HG03575 (cell line): ENCODE measurements at regions not wholly inside any gene's neighbourhood (a gene's known extent, or its start where the extent isn't known, plus 50 kb on each side); places are given as distances from the start of the nearest gene placed in this dataset.

Experiments
- ATAC-seq: cut with Tn5 transposase; IDR thresholded peaks from one replicate; pipeline ENCODE4 v1.9.1; 2021; ENCODE audit not compliant: unreplicated experiment, insufficient number of reproducible peaks, low FRiP score; ENCODE audit errors: extremely low read depth

DNA sequence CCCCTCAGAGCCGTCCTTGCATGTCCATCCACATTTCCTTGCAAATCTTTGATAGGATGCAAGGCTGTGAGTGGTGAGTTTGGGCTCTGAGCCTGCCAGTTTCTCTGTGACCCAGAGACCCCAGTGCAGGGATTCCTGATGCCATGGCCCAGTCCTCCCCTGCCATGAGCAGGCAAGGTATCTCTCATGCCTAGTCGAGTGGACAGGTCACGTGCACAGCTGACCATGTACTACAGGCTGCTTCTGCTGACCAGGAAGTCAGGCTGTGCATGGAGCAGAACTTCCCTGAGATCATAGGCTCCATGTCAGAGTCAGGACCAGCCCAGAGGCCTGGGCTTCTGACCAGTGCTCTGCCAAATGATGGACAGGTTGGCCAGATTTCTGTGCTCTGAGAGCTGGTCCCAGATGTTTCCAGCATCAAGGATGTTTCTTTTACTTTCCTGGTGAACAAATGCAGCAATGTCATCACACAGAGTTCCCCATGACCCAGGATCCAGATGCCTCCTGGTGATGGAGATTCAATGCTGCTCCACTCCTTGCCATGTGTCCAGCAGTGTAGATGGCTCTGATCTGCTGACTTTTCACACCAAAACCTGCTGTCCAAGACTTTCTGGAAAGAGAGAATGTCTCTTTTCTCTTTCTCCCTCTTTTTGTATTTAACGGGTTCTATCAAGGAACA, 321.6 kb upstream of the HS6ST1 start:
- ATAC-seq: no peak

DNA sequence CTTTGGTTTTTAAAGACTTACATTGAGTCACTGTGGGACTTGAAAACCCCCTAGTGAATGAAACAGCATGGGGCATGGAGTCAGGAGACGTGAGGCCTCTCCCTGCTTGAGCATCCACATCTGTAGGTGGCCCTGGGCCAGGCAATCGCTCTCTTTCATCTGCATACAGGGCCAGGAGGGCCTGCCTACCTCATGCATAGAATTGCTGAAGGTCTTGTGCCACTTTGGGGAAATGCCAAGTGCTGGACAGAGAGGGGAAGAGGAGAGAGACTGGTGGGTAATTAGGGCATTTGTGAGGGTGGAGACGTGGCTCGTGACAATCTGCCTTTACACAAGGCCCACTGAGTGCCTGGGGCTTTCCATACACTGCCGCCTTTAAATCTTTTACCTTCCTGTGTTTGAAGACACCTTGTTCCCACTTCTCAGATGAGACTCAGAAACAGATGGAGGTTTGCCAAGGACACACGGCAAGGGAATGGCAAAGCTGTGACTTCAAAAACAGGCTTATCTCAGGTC, 322.2 kb upstream of the HS6ST1 start:
- no peak for ATAC-seq

DNA sequence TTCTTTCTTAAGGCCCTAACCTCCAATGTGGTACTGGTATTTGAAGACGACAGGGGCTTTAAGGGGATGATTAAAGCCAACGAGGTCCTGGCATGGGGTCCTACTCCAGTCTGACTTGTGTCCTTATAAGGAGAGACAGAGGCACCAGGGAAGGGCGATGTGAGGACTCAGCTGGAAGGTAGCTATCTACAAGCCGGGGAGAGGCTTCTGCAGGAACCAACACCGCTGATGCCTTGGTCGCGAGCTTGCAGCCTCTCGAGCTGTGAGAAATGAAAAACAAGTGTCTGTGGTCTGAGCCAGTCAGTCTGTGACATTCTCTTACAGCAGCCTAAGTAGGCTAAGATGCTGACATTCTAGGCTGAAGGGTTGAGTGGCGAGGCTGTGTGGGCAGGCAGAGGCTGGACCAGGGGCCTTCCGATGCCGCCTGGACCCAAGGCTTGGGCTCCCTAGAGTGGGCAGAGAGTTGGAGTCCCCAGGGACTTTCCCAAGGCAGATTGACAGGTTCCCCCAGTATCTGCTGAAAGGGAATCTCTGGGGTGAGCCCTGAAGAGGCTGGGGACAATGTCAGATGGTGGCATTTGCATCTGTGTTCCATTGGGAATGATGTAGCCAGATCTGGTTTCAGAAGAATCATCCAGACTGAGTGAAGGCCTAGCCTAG, 322.9 kb upstream of the HS6ST1 start:
- ATAC-seq: no peak

DNA sequence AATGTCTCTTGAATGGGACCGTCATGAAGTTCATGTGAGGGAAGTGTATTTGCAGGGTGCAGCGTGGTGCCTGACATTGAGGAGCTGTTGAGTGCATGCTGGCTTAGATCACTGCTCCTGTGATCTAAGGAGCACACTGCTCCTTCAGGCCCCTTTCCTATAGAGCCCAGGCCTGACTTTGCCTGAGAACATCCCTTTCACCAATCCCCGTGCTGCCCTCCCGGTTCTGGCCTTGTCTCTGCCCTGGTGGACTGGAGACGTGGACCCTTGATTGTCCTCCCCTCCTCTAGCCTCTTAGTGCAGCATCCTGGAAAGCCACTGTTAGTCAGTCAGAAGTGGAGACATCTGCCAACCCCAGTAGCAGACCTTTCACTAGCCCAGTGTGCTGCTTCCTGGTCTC, 323.6 kb upstream of the HS6ST1 start:
- no peak for ATAC-seq

DNA sequence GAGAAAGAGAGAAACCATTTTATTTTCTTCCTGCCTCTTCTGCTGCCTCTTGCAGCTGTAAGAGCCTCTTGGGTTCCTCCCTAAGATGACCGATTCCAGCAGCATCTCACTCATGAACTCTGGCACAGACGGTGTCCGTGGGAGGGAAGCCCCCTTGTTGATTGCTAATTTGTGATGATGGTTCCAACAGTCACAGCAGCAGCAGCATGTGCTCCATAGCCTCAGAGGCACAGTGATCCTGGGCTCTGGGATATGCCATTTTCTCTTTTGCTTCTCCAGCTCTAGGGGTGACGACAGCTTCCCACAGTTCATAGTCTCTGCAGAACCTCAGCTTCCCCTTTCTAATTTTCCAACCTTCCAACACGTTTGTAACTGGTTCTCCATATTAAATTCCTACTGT, 324.2 kb upstream of the HS6ST1 start:
- no peak for ATAC-seq

DNA sequence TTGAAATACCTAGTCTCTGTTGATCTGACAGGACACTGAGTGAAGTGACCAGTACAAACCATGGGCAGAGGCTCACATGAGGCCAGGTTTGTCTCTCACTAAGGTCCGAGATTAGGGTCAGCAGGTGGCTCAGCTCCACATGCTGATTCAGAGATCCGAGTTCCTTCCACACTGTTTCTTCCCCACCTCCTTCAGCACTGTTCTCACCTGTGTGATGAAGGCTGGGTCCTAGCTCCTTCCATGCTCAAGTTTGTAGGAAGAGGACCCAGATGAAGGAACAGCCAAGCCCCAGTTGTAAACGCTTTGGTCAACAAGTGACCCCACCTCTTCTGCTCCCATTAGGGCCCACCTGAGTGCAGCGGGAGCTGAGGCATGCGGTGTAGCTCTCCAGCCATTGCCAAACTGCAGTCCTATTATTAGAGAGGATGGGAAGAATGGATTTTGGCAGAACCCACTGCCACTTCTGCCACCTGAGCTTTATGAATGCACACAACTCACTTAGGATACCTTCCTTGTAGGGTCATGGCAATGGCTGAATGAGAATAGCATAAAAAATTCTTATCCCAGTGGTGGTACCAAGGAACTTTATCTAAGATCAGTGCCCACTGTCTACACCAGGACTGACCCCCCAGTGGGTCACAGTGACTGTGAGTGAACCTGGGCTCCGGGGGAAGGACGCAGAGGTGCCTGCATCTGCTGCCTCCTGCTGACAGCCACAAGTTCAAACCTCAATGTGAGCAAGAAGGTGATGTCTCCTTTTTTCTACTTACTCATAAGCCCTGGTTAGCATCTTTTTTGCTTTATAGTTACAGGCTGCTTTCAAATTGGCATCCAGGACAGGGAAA, 324.8 kb upstream of the HS6ST1 start:
- no peak for ATAC-seq

DNA sequence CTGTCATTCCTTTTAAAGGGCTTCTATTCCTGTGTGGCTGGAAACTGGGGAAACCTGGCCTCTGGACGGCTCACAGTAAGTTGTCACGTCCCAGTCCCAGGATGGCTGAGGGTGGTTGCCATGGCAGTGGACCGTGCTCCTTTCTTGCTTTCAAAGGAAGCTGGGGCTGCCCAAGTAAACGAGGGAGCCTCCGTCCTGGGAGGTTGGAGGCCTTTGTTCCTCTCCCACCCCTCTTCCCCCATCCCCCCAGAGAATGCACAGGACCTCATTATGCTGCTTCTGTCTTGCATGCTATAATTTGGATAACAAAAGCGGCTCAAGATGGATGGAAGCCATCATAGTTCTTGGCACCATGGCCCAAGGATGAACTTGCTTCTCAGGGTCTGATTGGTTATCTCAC, 325.5 kb upstream of the HS6ST1 start:
- ATAC-seq: no peak

DNA sequence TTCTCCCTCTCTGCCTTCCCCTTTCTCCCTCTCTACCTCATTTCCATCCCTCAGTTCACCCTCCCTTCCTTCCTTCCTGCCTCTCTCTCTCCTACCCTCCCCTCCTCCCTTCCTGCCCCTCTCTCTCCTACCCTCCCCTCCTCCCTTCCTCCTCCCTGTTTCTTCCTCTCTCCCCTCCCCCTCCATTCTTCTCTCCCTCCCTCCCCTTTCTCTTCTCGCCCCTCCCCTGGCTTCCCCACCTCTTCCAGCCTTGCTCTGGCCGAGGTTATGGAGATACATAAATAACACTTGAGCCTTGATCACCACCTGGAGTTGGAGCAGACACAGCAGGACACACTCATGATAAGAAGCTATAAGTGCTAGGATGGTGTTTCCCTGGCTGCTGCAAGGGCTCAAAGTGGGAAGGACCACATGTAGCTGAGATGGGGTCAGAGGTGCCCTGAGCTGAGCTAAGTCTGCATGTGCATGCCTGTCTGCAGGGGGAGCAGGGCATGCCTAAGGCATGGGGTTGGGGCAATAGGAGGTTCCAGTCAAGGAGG, 326.1 kb upstream of the HS6ST1 start:
- no peak for ATAC-seq

DNA sequence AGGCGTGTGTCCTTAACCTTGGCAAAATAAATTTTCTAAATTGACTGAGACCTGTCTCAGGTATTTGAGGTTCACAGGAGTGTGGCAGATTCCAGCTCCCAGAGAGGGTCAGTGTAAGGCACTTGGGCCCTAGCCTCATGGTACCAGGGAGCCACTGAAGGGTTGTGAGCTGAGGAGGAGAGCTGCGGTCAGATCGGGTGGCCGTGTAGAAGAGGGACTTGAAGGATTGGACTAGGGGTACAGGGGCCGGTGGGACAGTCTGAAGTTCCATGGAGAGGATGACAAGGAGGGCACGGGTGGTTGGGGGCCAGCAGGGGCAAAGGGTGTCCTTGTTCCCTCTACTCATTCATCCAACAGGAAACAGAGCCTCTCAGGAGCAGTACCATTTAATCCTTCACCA, 327.0 kb upstream of the HS6ST1 start:
- ATAC-seq: no peak

DNA sequence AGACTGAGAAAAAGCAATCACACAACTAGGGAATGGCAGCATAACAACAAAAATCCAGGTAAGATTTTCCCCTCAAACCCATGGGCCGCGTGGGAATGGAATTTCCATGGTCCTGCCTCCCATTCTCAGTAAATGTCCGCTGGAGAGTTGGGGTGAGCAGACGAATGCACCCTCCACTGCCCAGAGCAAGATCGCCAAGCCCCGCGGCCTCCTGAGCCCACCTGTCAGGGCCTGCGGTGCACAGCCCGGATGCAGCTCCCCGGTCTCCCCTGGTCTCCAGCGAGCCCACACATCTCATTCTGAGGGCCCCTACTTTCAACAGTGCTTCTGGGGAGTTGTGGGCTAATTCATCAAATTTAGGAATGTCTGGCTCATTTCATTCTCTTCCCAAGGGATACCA, 327.4 kb upstream of the HS6ST1 start:
- no peak for ATAC-seq

DNA sequence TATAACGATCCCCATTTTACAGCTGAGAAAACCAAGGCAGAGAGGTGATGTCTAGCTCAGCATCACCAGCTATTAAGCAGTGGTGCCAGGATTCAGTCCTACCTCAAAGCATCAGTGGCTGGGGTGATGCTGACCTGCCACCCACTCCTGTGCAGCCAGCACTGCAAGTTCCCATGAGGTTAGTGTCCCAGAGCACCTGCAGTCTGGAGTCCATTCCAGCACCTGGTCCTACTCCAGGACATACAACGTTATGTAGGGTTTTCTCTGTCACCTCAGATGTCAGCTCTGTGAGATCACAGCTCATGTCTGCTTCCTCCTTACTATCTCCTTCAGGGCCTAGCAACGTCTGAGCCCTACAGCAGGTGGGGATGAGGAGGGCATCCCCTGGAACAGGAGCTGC, 328.0 kb upstream of the HS6ST1 start:
- ATAC-seq: no peak

DNA sequence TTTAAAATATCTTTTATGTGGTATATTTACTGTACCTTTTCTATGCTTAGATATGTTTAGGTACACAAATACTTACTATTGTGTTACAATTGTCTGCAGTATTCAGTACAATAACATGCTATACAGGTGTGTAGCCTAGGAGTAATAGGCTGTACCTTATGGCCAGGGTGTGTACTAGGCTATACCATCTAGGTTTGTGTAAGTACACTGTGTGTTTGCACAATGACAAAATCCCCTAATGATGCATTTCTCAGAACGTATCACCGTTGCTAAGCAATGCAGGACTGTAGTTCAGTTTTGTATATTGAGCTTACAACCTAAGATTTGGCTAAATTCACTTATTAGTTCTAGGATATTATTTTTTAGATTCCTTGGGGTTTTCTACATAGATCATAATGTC, 332.3 kb upstream of the HS6ST1 start:
- ATAC-seq: no peak

DNA sequence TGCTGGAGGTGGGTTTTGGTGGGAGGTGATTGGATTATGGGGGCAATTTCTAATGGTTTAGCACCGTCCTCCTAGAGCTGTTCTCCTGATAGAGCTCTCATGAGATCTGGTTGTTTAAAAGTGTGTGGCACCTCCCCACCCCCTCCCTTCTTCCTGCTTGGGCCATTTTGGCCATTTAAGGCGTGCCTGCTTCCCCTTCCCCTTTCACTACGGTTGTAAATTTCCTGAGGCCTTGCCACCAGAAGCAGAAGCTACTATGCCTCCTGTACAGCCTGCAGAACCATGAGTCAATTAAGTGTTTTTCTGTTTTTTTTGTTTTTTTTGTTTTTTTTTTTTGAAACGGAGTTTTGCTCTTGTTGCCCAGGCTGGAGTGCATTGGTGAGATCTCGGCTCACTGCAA, 335.7 kb upstream of the HS6ST1 start:
- ATAC-seq: no peak

DNA sequence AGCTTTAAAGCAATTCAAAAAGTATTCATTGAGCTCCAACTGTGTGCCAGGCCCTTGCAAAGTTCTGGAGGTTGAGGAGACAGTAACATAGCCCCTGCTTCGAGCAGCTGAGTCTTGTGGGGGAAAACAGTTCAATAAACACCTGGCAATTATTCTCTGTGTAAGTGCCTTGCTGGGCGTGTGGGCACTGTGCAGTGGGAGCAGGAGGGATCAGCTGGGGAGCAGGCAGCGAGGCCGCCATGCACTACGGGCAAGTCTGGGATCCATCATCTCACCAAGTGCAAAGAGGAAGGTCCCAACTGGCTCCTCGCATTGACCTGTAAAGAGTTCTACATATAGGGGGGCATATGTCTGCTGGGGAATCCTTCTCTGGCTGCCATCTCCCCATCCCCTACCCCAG, 342.2 kb upstream of the HS6ST1 start:
- ATAC-seq: no peak

DNA sequence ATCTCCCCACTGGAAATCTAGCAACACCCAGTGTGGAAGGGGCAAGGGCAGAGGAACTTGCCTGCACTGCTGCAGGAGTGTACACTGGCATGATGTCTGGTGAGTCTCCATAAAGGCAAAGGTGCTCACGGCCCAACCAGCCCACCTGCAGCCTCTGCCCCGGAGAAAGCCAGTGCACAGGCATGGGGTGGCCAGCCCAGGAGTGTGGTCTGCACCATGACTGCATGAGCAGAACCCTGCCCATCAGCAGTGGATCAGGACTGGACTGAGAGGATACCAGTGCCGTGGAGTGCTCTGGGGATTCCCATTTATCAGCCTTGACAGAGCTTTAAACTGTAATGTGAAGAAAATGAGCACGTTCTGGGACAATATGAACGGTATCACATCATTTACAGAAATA, 342.6 kb upstream of the HS6ST1 start:
- no peak for ATAC-seq

DNA sequence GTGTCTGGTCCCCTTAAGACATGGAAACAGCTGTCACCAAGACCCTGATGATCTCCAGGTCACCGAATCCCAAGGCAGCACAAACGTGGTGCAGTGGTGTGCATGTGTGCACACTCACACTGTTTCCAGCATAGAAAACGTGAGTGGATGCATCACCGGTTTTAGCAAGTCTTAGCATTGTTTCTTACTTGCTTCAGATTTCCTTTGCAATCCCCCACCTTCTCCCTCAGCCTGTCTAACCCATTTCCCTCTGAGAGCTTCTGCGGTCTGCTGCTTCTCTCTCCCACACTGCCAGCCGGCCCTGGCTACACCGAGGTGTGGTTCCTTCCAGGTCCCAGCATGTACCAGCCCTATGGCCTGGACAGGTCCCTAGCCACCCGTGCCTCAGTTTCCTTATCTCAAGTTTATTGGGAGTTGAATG, 343.4 kb upstream of the HS6ST1 start:
- no peak for ATAC-seq

DNA sequence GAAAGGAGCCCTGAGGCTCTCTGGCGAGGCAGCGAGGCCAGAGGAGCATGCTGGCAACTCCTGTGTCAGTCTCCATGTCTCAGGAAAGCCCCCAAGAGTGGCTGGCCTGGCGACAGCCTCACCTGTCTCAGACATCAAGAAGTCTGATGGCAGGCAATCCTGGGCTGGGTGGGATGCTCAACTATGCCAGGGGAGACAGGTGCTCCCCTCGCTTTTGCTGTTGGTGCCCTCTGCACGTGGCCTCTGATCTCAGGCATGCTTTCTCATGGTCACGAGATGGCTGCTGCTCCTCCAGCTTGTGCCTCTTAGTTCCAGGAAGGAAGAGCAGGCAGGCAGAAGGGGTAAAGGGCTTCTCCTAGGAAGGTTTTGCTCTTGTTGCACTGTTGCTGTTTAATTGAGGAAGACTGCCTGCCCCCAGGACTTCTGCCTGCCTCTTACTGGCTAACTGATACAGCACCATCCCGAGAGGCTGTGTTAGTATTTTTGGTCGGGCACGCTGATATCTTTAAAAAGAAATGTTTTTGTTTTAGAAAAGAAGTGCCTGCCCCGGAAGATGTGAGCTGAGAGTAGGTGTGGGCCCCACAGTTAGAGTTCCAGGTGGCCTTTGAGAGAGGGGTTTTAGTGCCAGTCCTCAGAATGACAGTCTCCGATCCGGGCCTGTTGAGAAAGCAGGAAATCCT, 344.8 kb upstream of the HS6ST1 start:
- no peak for ATAC-seq

DNA sequence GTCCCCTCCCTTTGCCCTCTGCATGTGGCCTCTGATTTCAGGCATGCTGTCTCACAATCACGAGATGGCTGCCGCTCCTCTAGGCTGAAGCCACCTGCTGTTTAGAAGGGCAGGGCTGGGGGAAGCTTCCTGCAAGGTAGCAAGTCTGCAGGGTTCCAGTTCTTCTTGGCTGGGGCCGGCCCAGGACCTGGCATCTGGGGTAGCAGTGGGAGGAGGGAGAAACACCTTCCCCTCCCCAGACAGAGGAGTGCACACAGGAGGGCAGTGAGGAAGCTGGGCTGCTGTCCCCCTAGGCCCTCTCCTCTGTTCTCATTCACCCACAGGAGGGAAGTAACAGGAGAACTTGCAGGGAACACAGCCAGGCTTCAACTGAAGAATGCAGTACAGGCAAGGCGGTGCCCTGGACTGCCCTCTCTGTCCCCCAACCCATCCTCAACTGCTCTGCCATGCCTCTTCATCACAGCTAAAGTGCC, 345.9 kb upstream of the HS6ST1 start:
- ATAC-seq: no peak

DNA sequence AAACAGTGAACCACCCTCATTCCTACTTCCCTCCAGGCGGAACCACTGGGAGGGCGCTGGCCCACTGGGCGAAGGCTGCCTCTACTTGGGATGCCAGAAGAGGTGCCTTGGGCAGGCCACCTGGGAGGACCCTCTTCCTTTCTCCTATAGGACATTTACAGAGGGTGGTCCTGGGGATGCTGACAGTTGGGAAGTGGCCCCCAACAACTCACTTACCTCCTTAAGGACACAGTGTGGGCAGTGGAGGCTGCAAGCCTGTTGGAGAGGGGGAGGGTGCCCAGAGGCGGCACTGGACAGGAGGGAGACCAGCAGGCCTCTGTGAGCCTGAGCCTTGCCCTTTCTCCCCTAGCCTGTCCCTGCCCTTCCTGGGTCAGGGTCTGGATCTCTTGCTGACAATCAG, 346.4 kb upstream of the HS6ST1 start:
- ATAC-seq: no peak
